Fibroblast of the conjunctiva (primary cell): ENCODE measurements at regions not wholly inside any gene's neighbourhood (a gene's known extent, or its start where the extent isn't known, plus 50 kb on each side); places are given as distances from the start of the nearest gene placed in this dataset.
"Not testable (repeated sequence)": the region's sequence is repeated elsewhere in the genome, so short reads cannot be mapped to it uniquely, and the experiment has no call there.

Experiments
- DNase-seq: peaks from one replicate; pipeline ENCODE4 v3.0.0-alpha.2; 2010; ENCODE audit warnings: low read depth

GRCh38 chr15:87477737-87478686, 778.5 kb downstream of the NTRK3 start:
- peak; percentile 44 for DNase-seq

- no peak for DNase-seq
These were observed 779.5 kb downstream of the NTRK3 start for GRCh38 chr15:87477026-87477425.

GRCh38 chr15:87470923-87471322, 785.6 kb downstream of the NTRK3 start:
- no peak for DNase-seq

GRCh38 chr15:87463956-87464355, 792.6 kb downstream of the NTRK3 start:
- DNase-seq, result not testable (repeated sequence)

- no peak for DNase-seq
These were observed 794.9 kb downstream of the NTRK3 start for GRCh38 chr15:87461631-87462030.

GRCh38 chr15:87454860-87455259, 801.7 kb downstream of the NTRK3 start:
- no peak for DNase-seq

GRCh38 chr15:87450314-87450713, 806.2 kb downstream of the NTRK3 start:
- no peak for DNase-seq

GRCh38 chr15:87439090-87439489, 817.4 kb downstream of the NTRK3 start:
- no peak for DNase-seq

GRCh38 chr15:87433871-87434270, 822.7 kb downstream of the NTRK3 start:
- DNase-seq, result no peak

- no peak for DNase-seq
These were observed 826.8 kb downstream of the NTRK3 start for GRCh38 chr15:87429754-87430153.

- DNase-seq, result no peak
These were observed 836.5 kb downstream of the NTRK3 start for GRCh38 chr15:87420017-87420416.

- DNase-seq, result no peak
These were observed 837.2 kb downstream of the NTRK3 start for GRCh38 chr15:87419344-87419743.

GRCh38 chr15:87416591-87417257, 839.8 kb downstream of the NTRK3 start:
- no peak for DNase-seq

- no peak for DNase-seq
These were observed 847.6 kb downstream of the NTRK3 start for GRCh38 chr15:87408902-87409301.

GRCh38 chr15:87403973-87404372, 852.6 kb downstream of the NTRK3 start:
- DNase-seq, result no peak

GRCh38 chr15:87401973-87402372, 854.6 kb downstream of the NTRK3 start:
- DNase-seq, result no peak

- DNase-seq, result no peak
These were observed 861.9 kb downstream of the NTRK3 start for GRCh38 chr15:87394676-87395075.

- no peak for DNase-seq
These were observed 868.8 kb downstream of the NTRK3 start for GRCh38 chr15:87387766-87388165.

GRCh38 chr15:87374339-87374738, 882.2 kb downstream of the NTRK3 start:
- DNase-seq, result no peak

GRCh38 chr15:87369269-87369668, 887.3 kb downstream of the NTRK3 start:
- DNase-seq, result peak; percentile 59

GRCh38 chr15:87368511-87368910, 888.0 kb downstream of the NTRK3 start:
- DNase-seq, result no peak

GRCh38 chr15:87365186-87365585, 891.4 kb downstream of the NTRK3 start:
- peak; percentile 36 for DNase-seq

- DNase-seq, result no peak
These were observed 894.0 kb downstream of the NTRK3 start for GRCh38 chr15:87362531-87362930.
